NCI-H748 (cell line): ENCODE measurements at regions not wholly inside any gene's neighbourhood (a gene's known extent, or its start where the extent isn't known, plus 50 kb on each side); places are given as distances from the start of the nearest gene placed in this dataset.

Source experiments
- DNase-seq: peaks from one replicate; lab custom pipeline; 2025; ENCODE audit not compliant: unreplicated experiment; lab: John Stamatoyannopoulos, UW

DNA sequence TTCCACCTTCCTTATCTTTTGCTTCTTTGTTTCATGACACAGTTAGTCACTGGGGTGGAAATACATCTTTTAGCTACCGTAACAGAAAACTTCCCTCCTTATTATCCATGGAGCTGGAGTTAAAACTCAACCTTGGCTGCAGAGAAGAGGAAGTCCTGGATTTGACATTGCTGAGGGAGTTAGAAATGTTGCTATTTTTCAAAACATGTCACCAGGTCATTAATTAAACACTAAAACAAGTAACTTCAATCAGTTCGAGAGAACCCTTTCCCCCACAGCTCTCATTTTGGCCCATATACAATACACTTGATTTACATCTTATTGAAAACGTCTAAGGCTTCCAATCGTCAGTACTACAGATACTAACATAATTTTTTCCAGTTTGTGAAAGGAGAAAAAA is 237.9 kb upstream of the CD180 start:
- no peak for DNase-seq

GRCh38 chr5:67432606-67433005 is 236.0 kb upstream of the CD180 start:
- no peak for DNase-seq

GRCh38 chr5:67431191-67431590 is 234.6 kb upstream of the CD180 start:
- DNase-seq: no peak

- DNase-seq: no peak
Observed at GRCh38 chr5:67427850-67428298, 231.3 kb upstream of the CD180 start.

- peak; percentile 12 for DNase-seq
Observed at GRCh38 chr5:67426961-67427849, 230.6 kb upstream of the CD180 start.

- no peak for DNase-seq
Observed at GRCh38 chr5:67425514-67425913, 228.9 kb upstream of the CD180 start.

DNA sequence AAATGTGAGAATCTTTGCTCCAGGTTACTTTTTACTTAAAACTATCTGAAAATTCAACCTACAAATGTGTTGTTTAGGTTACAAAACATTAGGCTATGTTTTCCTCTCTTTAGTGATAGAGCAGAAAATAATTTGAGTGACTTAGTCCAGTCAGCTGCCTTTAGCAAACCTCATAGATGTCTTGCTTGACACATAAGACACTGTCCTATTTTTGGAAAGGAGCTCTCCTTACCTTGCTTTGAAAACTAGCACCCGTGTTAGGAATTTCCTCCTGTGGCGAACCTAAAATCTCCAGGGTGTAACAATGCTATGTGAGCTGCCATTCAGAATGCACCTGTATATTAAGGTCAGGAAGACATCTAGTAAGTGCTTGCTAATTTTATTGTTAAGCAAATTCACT is 221.2 kb upstream of the CD180 start:
- DNase-seq: no peak

DNA sequence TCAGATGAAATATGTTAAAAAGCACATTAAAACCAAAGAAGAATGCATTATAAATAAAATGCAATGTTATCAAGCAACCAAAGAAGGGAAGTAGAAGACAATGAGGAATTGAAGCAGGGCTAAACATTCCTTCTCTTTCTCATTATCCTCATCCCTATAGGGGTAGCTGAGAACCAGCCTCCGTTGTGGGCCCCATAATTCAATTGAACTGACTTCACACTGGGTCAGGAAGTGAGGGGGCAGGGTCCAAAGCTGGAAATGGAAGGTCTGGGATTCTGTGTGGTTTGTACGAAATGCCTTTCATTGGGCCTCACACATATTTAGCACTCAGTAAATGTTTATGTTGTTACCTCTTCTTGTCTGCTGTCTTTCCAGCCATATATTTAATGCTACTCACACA is 220.4 kb upstream of the CD180 start:
- DNase-seq: no peak

DNA sequence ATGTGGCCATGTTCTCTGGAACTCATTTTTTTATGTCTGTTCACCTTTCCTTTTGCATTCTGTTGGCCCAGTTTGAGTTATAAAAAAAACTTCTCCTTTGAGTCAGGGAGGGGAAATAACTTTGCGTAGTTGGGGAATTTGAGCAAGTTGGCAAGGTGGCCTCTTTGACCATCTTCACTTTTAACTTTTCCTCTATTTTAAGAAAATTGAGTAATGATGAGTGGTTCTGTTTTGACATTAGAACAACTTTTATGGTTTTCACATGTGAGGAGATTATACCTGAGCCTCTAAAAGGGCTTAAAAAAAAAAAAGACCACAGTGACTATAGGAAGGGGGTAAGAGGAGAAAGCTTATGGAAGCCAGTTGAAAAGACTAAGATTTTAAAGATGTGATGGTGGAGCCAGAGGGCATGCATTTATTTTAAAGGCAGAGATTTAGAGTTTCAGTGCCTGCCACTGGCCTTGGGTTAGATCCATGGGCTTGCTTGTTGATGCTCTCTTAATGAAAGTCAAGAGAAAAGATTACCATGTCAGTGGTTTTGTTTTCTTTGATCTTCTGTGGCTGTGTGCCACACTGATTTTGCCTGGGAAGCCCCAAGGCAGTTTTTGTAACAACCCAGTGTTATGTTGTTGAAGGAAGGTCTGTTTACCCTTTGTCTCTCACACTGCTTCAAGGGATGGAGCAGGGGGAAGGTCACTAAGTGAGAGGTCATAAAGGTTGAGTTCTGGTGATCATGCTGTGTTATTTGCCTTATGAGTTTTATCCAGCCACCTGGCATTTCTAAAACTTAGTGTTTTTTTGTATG is 219.7 kb upstream of the CD180 start:
- no peak for DNase-seq

DNA sequence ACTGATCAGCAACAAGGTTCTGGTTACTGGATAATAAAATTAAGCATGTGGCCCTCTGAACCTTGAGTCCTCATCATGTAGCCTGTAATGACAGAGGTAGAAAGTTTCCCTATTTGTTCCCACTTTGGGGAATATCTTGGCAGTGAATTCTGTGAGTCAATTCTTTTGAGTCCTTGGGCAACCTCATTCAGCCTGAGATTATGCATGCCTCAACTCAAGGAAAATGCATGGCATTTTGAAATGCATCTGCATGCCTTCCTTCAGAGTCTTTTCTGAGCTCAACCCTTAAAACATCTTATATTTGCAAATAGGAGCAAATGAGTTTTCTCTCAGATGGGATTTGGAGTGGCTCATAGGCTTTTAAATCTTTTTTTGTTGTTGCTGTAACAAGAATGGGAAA is 218.1 kb upstream of the CD180 start:
- DNase-seq: no peak

DNA sequence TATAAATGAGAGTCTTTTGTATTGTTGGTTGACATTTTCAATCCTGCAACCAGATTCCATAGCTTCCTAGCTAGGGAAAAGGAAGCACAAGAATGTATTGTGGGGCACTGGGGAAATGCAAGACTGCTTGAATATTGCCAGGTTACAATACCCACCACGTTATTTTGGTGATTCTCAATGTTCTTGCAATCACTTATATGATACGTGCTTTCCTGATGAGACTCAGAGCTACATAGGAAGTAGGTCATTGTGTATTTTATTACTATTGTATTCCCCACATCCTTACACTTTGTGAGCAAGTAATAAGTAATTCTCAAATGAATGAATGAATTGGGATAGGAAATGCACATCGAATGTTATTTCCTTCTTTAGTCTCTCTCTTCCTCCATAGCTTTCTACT is 217.1 kb upstream of the CD180 start:
- DNase-seq: no peak

DNA sequence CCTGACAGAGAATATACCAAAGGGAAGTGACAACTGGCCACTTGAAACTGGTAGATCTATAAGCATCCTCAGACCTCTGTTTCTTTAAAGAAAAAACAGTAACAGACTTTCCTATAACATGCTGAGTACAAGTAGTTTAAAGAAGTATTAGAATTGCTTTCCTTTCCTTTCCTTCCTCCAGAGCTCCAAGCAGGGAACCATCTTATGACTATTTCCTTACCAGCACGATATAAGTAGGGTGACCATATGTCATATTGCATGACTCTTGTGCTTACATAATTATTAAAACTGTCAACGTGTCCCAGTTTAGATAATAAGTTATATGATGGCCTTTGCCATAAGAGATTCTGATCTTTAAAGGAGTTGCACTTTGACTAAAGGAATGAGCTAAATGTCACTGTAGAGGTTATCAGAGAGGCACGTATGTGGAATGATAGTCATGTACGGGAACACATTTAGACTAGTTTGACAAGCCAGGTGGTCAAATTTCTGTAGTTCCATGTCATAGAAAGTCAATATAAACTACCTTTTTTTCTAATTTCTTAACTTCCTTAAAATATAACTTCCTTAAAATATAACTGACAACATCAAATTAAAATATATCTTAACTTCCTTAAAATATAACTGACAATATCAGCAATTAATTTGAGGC is 212.7 kb upstream of the CD180 start:
- no peak for DNase-seq

DNA sequence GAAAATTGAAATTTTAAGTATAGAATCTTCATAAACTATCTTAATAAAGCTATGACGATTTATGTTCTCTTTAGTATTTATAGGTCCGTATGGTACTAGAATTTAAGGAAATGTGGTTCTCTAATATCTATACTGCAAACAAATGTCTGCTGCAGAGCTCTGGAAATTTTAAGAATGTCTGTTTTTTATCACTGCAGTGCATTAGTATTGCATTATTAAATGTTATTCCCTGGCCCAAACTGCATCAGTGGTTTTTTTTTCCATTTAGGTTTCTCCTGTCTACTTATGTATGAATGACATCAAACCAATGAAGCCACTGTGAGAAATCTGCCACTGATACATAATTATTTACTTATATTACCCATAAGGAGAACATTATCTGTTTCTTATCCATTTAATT is 211.4 kb upstream of the CD180 start:
- DNase-seq: no peak

GRCh38 chr5:67405755-67406154 is 209.2 kb upstream of the CD180 start:
- DNase-seq: no peak

GRCh38 chr5:67405101-67405364 is 208.4 kb upstream of the CD180 start:
- DNase-seq: no peak

- DNase-seq: peak; percentile 16
Observed at GRCh38 chr5:67404256-67405100, 207.9 kb upstream of the CD180 start.

DNA sequence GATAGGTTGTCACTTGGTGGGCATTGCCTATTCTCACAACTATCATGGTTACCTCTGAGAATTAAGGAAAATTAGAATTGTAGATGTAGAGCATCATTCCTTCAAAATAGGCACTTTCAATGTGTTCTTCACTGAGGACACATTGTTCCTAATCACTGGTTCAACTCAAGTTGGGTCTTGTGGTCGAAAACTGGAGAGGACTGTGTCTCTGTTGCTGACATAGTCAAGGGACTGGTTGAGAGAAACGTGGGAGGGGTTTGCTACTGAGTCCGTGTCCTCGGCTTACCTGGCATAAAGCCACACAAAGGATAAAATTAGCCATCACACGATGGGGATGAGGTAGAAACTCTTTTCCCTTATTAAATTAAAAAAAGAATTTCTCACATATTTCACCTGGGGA is 205.9 kb upstream of the CD180 start:
- DNase-seq: peak; percentile 11

DNA sequence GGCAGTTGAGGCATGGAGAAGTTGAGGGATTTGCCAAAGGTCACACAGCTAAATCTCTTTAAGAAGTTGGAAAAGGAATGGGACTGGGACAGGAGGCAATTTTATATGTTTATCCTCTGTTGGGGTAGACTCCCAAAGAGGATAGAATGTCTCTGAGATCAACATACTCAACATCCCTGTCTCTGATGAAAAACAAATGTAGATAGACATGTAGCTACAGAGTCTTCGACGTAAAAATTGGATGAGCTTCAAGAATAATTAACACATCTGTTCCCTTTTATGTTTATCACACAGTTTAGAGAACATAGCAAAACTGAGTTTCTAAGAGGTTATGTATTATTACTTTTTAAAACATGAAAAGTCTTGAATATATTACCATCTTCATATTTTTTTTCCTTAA is 204.6 kb upstream of the CD180 start:
- peak; percentile 19 for DNase-seq

- DNase-seq: peak; percentile 22
Observed at GRCh38 chr5:67400752-67401151, 204.2 kb upstream of the CD180 start.

DNA sequence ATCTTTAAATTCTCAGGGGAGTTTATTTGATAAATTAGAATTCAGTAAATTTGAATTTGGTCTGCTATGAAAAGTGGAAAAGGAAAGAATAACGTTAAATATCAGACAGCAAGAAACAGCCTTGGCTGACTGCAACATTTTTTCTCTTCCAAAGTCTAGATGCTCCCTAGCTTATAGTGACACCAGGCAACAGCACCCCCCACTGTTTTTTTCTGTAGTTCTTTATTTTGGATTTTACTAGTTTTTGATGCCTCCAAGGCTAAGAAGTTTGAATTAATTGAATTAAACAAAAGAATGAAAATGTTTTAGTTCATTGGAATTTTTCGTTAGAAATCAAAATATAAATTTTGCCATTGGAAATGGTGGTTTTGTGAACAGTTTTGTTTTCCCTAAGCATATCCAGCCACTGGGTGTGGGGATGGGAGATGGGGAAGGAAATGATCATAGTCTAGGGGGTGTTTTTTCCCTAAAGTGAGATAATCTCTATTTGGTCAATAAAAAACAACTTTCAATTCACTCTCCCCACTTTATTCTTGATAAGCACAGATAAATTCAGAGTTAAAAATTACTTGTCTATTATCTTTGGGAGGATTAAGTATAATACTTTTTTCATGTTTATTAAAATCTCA is 199.3 kb upstream of the CD180 start:
- DNase-seq: no peak

- peak; percentile 26 for DNase-seq
Observed at GRCh38 chr5:67393211-67393610, 196.6 kb upstream of the CD180 start.
